Stimulated activated naive CD8-positive, alpha-beta T cell treated with anti-CD3 and anti-CD28 coated beads, Interleukin-15, Interleukin-2, amounts not matched to agents 100 ng/mL and 50 ng/mL, for 24 hours (primary cell): ENCODE measurements at regions not wholly inside any gene's neighbourhood (a gene's known extent, or its start where the extent isn't known, plus 50 kb on each side); places are given as distances from the start of the nearest gene placed in this dataset.
"Not testable (repeated sequence)": the region's sequence is repeated elsewhere in the genome, so short reads cannot be mapped to it uniquely, and the experiment has no call there.

ENCODE experiments used
- H3K27ac Mint-ChIP-seq: one replicate; pipeline ENCODE4 v1.8.0; 2021; ENCODE audit warnings: mild to moderate bottlenecking, mixed read lengths
- H3K27me3 Mint-ChIP-seq: one replicate; pipeline ENCODE4 v1.8.0; 2021; ENCODE audit warnings: mixed read lengths
- H3K36me3 Mint-ChIP-seq: one replicate; pipeline ENCODE4 v1.8.0; 2021; ENCODE audit warnings: low read depth, mixed read lengths
- H3K4me1 Mint-ChIP-seq: one replicate; pipeline ENCODE4 v1.8.0; 2021; ENCODE audit warnings: low read depth, mixed read lengths
- H3K4me3 Mint-ChIP-seq: one replicate; pipeline ENCODE4 v1.8.0; 2021; ENCODE audit warnings: mild to moderate bottlenecking, mixed read lengths
- H3K9me3 Mint-ChIP-seq: one replicate; pipeline ENCODE4 v1.8.0; 2021; ENCODE audit warnings: mixed read lengths

GRCh38 chr5:21571196-21571595 is 1281.9 kb downstream of the CDH12 start:
- H3K4me1 Mint-ChIP-seq, H3K4me3 Mint-ChIP-seq, H3K27ac Mint-ChIP-seq, H3K27me3 Mint-ChIP-seq, H3K9me3 Mint-ChIP-seq: not testable (repeated sequence)
- H3K36me3 Mint-ChIP-seq = peaks cover 16% of the 10 kb centered on the region

- not testable (repeated sequence) for H3K4me3 Mint-ChIP-seq, H3K9me3 Mint-ChIP-seq, H3K27ac Mint-ChIP-seq, H3K4me1 Mint-ChIP-seq, H3K27me3 Mint-ChIP-seq
- H3K36me3 Mint-ChIP-seq = peaks cover 10% of the 10 kb centered on the region
Measured at GRCh38 chr5:21559109-21559508, 1294.0 kb downstream of the CDH12 start.

- H3K4me3 Mint-ChIP-seq, H3K36me3 Mint-ChIP-seq, H3K27me3 Mint-ChIP-seq, H3K4me1 Mint-ChIP-seq, H3K9me3 Mint-ChIP-seq, H3K27ac Mint-ChIP-seq: not testable (repeated sequence)
Measured at GRCh38 chr5:21552263-21552662, 1300.9 kb downstream of the CDH12 start.

GRCh38 chr5:21550916-21551315 is 1302.2 kb downstream of the CDH12 start:
- not testable (repeated sequence) for H3K27ac Mint-ChIP-seq, H3K4me3 Mint-ChIP-seq, H3K9me3 Mint-ChIP-seq, H3K27me3 Mint-ChIP-seq, H3K4me1 Mint-ChIP-seq, H3K36me3 Mint-ChIP-seq

GRCh38 chr5:21547656-21548055 is 1305.5 kb downstream of the CDH12 start:
- H3K36me3 Mint-ChIP-seq = not testable (repeated sequence)

GRCh38 chr5:21535114-21535513 is 1318.0 kb downstream of the CDH12 start:
- not testable (repeated sequence) for H3K9me3 Mint-ChIP-seq, H3K36me3 Mint-ChIP-seq, H3K27me3 Mint-ChIP-seq, H3K4me1 Mint-ChIP-seq, H3K27ac Mint-ChIP-seq, H3K4me3 Mint-ChIP-seq

More at GRCh38 chr5:21547656-21548055, 1305.5 kb downstream of the CDH12 start:
- not testable (repeated sequence) for H3K4me1 Mint-ChIP-seq, H3K27me3 Mint-ChIP-seq, H3K27ac Mint-ChIP-seq, H3K9me3 Mint-ChIP-seq, H3K4me3 Mint-ChIP-seq

GRCh38 chr5:21521157-21521556 is 1332.0 kb downstream of the CDH12 start:
- H3K36me3 Mint-ChIP-seq, H3K4me1 Mint-ChIP-seq, H3K9me3 Mint-ChIP-seq, H3K27ac Mint-ChIP-seq, H3K27me3 Mint-ChIP-seq, H3K4me3 Mint-ChIP-seq: not testable (repeated sequence)

GRCh38 chr5:21496926-21497325 is 1356.2 kb downstream of the CDH12 start:
- H3K27ac Mint-ChIP-seq, H3K4me3 Mint-ChIP-seq, H3K27me3 Mint-ChIP-seq, H3K9me3 Mint-ChIP-seq, H3K4me1 Mint-ChIP-seq: not testable (repeated sequence)
- peaks cover 12% of the 10 kb centered on the region for H3K36me3 Mint-ChIP-seq

GRCh38 chr5:21496056-21496455 is 1357.1 kb downstream of the CDH12 start:
- H3K9me3 Mint-ChIP-seq, H3K27me3 Mint-ChIP-seq, H3K36me3 Mint-ChIP-seq, H3K4me3 Mint-ChIP-seq, H3K4me1 Mint-ChIP-seq, H3K27ac Mint-ChIP-seq: not testable (repeated sequence)

GRCh38 chr5:21495235-21495634 is 1357.9 kb downstream of the CDH12 start:
- not testable (repeated sequence) for H3K4me1 Mint-ChIP-seq, H3K9me3 Mint-ChIP-seq, H3K27ac Mint-ChIP-seq, H3K36me3 Mint-ChIP-seq, H3K27me3 Mint-ChIP-seq, H3K4me3 Mint-ChIP-seq

GRCh38 chr5:21494033-21494432 is 1359.1 kb downstream of the CDH12 start:
- not testable (repeated sequence) for H3K27me3 Mint-ChIP-seq, H3K36me3 Mint-ChIP-seq, H3K4me1 Mint-ChIP-seq, H3K4me3 Mint-ChIP-seq, H3K27ac Mint-ChIP-seq, H3K9me3 Mint-ChIP-seq

GRCh38 chr5:21491182-21491581 is 1362.0 kb downstream of the CDH12 start:
- not testable (repeated sequence) for H3K27ac Mint-ChIP-seq, H3K4me3 Mint-ChIP-seq, H3K9me3 Mint-ChIP-seq, H3K27me3 Mint-ChIP-seq, H3K4me1 Mint-ChIP-seq
- H3K36me3 Mint-ChIP-seq = peaks cover 11% of the 10 kb centered on the region

- H3K9me3 Mint-ChIP-seq, H3K27ac Mint-ChIP-seq, H3K4me3 Mint-ChIP-seq, H3K4me1 Mint-ChIP-seq, H3K36me3 Mint-ChIP-seq, H3K27me3 Mint-ChIP-seq: not testable (repeated sequence)
Measured at GRCh38 chr5:21488828-21489227, 1364.3 kb downstream of the CDH12 start.

- not testable (repeated sequence) for H3K9me3 Mint-ChIP-seq, H3K27me3 Mint-ChIP-seq, H3K27ac Mint-ChIP-seq, H3K4me1 Mint-ChIP-seq, H3K4me3 Mint-ChIP-seq, H3K36me3 Mint-ChIP-seq
Measured at GRCh38 chr5:21485458-21486000, 1367.6 kb downstream of the CDH12 start.

GRCh38 chr5:21484498-21484889 is 1368.7 kb downstream of the CDH12 start:
- not testable (repeated sequence) for H3K27ac Mint-ChIP-seq, H3K4me3 Mint-ChIP-seq, H3K9me3 Mint-ChIP-seq, H3K27me3 Mint-ChIP-seq, H3K4me1 Mint-ChIP-seq
- H3K36me3 Mint-ChIP-seq = peaks cover 13% of the 10 kb centered on the region

- H3K27me3 Mint-ChIP-seq, H3K9me3 Mint-ChIP-seq, H3K4me3 Mint-ChIP-seq, H3K27ac Mint-ChIP-seq, H3K4me1 Mint-ChIP-seq: not testable (repeated sequence)
- peaks cover 13% of the 10 kb centered on the region for H3K36me3 Mint-ChIP-seq
Measured at GRCh38 chr5:21483790-21484497, 1369.2 kb downstream of the CDH12 start.
